GM21528 (cell line): ENCODE measurements at regions not wholly inside any gene's neighbourhood (a gene's known extent, or its start where the extent isn't known, plus 50 kb on each side); places are given as distances from the start of the nearest gene placed in this dataset.

ENCODE experiments used
- ATAC-seq: cut with Tn5 transposase; IDR thresholded peaks from one replicate; pipeline ENCODE4 v1.9.1; 2021; ENCODE audit warnings: mild to moderate bottlenecking, moderate library complexity; ENCODE audit not compliant: unreplicated experiment, low FRiP score

DNA sequence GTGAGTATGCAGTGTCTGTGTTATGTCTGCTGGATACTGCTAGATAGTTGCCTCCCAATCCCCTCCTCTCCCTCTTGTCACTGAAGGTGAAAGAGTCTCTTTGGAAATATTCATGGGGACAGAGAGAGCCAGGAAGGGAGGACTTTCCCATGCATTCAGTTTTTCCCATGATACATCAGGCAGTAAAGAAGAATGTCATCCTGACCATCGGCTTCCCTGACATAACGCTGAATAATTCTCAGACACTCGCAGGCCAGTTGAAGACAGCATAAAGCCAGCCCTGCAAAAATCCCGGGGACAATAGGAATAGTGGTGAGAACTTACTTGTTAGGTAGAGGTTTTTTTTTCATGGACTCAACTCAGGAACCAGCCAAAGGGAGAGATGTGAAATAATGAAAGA is 58.1 kb downstream of the KLF4 start:
- ATAC-seq = no peak

DNA sequence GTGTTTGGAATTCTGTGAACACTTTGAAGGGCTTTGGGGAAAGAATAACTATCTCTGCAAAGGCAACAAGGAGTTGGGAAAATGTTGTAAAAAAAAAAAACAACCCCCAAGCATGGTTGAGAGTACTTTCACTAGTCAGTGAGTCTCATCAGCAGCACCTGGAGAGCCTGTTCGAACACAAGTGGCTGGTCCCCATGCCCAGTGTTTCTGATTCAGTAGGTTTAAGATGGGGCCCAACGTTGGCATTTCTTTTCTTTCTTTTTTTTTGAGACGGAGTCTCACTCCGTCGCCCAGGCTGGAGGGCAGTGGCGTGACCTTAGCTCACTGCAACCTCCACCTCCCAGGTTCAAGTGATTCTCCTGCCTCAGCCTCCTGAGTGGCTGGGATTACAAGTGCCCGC is 59.5 kb downstream of the KLF4 start:
- ATAC-seq = no peak

DNA sequence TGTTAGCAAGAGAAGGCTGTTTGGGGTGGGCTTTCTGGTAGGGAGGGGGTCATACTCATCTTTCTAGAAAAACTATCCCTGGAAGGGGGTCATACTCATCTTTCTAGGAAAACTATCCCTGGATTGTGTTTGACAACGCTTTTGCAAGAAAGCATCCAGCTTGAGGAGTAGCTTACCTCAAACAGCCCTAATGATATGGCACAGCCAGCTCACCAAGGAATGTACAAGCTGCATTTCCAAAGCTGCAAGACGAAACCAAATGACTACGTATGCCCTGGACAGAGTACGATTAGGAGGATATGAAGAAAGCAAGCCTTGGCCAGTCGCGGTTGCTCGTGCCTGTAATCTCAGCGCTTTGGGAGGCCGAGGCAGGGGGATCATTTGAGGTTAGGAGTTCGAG is 63.4 kb downstream of the KLF4 start:
- no peak for ATAC-seq

DNA sequence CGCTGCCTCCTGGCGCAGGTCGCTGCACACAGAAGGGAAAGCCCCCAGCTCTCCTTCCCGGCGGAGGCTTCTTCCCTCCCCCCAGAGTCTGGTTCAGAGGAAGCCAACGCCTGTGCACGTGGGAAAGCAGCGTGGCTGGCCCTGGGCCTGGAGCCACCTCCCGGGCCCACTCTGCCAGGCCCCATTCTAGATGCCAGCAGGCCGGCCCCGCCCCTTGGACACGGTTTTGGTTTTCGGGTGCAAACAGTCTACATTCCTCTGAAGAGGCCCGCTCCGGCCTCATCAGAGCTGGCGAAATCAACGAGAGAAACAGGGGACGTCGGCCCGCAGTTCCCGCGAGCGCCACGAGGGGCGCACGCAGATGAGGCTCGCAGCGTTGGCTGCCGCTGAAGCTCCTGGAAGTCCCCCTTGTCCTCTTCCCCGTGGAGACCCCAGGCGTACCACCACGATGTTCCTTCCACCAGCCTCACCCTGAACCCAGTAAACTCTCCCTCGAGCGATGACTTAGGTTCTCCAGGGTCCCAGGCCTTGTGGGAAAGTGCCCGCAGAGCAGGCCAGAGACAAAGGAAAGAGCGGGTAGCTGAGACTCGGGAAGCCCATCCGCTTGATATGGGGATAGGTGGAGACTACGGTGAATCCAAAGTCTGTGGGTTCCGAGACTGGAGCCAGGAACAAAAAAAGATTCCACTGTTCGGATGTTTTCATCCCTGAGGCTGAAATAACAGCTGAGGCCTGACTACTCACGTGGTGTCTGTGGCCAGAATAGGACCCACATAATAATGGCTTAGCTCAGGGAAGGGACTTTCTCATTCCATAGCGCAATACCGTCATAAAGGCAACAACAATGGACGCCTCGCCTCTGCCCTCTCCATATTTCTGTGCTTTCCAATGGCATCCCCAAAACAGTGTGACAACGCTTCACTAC is 64.2 kb downstream of the KLF4 start:
- ATAC-seq = peak; percentile 91

DNA sequence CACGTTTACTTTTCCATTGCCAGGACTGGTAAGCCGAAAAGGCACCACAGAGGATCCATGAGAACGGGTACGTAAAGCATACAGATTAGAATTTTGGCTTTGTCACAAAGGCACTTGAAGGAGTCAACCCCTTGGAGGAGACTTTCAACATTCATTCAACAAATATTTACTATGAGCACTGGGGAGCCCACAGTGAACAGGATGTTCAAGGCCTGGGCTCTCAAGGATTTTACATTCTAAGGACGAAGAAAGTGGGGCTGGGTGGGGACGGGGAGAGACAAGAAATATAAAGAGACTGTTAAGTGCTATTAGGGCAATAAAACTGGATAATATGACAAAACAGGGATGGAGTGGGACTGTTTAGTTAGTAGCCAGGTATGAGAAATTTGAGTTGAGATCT is 66.0 kb downstream of the KLF4 start:
- no peak for ATAC-seq

DNA sequence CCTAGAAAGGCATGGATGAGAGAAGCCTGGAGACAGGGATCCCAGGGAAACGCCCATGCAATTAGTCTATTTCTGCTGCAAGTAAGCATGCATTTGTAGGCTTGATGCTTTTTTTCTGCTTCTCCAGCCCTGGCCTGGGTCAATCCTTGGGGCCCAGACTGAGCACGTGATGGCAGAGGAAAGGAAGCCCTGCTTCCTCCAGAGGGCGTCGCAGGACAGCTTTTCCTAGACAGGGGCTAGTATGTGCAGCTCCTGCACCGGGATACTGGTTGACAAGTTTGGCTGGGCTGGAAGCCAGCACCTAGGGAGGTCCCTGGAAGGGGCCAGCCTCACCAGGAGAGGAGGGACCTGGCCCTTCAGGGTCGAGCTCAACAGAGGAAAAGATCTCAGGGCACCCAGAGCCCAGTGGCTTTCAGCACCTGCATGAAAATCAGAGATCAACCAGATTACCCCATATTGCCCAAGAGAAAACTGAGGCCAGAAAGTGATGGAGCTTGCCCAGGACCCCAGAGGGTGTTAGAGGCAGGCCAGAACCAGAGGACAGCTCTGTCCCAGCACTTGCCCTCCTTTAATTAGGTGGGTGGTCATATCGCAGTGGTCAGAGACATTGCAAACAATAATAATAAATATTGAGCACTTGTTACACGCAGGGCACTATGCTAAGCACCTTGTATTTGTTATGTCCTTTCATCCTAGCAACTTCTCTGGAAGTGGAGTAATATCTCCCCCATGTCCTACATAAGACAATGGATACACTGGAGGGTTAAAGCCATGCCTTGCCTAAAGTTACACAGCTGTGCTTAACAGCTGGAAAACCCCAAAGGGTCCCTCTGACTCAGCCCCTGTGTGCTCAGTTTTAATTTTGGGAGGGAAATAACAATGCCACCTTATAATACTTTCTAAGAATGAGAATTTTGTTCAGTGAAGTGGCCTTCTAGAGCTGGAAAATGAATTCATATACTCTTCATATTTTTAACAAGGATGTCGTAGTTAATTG is 67.1 kb downstream of the KLF4 start:
- ATAC-seq = no peak

DNA sequence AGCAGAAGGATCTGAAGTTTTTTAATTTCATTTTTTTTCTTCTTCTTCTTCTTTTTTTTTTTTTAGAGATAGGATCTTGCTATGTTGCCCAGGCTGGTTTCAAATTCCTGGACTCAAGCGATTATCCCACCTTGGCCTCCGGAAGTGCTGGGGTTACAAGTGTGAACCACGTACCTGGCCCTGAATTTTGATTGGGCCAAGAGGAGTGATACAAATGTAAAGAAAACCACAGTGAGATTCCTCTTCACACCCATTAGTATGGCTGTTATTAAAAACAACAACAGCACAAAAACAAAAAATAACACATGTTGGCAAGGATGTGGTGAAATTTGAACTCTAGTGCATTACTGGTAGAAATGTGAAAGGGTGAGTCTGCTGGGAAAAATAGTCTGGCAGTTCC is 79.1 kb downstream of the KLF4 start:
- ATAC-seq = no peak

DNA sequence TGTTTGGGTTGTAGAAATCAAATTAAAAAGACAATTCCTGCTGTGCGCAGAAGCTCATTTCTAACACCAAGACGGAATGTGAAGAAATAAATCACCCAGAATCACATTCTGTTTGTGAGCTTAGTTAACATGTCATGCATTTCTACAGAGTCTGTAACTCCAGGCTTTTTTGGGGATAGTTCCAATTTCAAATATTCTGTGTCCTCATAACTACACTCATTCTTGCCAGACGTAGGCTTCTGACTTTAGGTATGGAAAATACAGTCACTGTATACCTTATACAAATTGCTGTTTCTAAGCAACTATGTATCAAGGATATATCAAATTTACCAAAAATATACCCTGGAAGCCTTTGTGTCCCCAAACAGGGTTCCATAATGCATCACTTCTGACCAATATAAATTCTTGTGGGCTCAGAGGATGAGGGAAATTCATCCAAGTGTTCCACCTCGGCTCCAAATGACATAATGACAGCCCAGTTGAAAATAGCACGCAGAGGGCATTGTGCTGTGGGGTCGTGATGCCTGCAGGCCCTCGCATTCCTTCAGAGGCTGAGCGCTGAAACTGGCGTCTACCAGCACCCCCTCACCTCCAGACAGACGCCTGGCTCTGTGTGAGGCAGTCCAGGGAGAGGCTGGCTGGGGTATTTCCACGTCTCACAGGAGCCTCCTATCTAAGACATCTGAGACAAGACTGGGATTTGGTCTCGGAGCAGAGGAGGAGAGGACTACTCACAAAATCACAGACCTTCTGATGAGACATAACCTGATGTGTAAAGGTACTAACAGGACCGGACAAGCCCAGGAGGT is 79.8 kb downstream of the KLF4 start:
- no peak for ATAC-seq

DNA sequence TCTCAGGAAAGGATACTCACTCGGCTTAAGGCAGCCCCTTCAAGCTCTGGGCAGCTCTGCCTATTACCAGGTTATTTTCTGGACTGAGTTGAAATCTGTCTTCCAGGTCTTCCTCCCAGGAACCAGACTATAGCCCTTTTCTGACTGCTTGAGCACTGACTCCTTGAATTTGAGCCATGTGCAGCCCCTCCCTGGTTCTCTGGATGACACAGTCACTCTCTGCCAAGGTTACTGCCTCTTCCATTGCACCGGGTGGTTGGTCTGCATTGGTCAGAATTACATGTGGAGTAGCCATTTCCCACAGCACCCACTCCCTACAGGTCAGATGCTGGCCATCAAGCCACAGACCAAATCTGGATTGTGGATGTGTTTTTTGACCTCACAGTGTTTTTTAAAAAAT is 81.9 kb downstream of the KLF4 start:
- ATAC-seq = no peak

DNA sequence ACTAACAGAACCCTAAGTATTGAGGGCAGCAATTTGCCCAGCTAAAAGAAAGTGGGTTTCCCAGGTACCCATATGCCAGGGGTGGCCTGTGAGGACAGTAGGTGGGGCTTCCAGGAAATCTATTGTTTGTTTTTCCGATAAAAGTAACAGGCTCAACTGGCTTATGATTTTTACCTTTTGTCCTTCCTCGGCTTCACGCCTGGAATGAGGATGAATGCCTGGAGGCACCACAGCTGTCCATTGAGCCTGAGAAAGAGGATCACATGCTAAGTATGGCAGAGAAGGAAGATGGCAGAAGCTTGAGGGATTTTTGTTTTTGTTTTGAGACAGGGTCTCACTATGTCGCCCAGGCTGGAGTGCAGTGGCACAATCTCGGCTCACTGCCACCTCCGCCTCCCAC is 84.1 kb downstream of the KLF4 start:
- no peak for ATAC-seq

DNA sequence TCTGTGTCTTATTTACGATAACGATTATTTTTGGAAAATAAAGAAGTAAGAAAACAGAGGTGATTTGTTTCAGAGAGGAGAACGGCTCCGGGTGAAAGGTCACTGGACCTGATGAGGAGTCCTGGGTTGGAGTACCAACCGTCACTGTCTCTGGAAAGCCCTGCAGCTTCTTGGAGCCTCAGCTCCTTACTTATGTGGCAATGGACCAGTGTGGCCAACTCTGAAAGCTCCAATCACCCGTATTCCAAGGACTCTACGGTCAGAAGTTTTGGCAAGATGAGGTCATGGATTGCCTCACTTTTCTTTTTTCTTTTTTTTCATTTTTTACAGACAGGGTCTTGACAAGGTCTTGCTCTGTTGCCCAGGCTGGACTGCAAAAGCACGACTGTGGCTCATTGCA is 84.8 kb downstream of the KLF4 start:
- no peak for ATAC-seq

DNA sequence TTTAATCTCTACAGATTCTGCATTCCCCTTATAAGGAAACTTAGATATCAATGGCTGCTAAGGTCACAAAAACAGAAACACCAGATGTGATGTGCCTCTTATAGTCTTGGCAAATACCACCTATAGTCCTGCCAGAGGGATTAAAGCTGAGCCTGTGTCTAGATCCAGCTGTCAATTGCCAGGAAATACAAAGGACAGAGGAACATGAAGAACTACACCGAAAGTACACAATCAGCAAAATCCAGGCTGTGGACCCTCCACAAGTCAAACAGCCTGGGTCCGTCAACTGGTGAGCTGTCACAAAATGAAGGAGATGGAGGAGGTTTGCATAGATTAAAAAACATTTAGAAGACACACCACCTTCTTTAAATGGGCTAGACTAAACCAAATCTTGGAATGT is 85.4 kb downstream of the KLF4 start:
- no peak for ATAC-seq

DNA sequence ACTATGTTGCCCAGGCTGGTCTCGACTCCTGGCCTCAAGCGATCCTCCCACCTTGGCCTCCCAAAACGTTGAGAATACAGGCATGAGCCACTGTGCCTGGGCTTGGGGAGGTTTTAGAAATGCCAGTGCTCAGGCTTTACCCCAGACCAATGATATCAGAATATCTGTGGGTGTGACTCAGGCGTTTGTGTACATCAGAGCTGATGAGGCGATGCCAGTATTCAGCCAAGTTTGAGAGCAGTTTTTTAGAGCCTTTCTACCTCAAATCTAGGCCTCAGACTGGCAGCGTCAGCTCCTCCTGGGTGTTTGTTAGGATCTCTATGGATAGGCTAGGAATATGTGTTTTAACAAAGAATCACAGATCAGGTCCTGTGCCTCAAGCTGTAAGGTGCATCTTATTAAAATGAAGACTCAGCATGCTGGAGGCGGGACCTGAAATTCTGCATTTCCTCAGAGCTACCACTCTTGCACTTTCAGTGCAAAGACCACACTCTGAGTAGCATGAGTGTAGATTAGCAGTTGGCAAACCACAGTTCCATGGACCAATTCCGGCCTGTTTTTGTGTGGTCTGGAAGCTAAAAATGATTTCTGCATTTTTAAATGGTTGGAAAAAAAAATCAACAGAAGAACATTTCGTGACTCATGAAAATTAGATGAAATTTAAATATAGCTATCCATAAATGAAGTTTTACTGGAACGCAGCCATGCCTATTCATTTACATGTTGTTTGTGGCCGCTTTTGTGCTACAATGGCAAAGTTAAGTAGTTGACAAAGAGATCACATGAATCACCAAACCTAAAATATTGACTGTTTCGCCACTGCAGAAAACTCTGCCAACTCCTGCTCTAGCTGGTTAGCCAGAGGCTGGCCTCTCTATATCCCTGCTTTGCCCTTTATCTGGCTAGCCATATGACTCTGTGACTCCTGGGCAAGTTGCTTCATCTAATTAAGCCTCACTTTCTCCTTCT is 92.2 kb downstream of the KLF4 start:
- no peak for ATAC-seq

DNA sequence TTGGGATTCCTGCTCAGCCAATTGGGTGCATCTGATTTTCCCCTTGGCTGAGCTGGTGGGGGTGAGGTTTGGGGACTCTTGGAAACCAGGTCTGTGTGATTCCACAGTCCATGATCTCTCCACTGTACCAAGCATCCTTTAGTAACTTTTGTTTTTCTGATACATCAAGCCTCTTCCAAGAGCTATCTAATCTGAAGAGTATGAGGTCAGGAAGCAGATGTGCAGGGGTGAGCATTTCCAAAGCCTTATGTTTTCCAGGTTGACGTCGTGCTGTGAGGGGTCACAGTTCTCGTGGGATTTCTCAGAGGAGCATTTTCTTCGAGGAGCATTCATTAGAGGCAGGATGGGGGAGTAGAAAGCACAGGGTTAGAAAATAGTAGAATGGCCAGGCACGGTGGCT is 95.3 kb downstream of the KLF4 start:
- ATAC-seq = no peak

DNA sequence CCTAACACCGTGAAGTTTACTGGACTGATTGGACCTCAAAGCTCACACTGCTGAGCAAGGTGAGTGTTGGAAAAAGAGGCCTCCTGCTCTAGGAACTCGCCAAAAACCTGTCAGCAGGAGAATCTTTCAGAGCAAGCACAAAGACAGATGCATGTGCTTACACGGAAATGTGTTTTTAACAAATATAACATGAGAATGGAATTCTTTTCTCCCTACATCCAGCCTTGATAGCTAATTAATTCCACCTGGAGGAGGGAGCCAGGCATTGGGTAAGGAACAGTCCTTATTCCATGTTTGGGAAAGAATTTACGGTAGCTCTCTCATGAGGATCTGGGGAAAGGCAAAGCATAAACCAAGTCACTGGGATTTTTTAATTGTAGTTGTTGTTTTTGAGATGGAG is 98.8 kb downstream of the KLF4 start:
- ATAC-seq = no peak

DNA sequence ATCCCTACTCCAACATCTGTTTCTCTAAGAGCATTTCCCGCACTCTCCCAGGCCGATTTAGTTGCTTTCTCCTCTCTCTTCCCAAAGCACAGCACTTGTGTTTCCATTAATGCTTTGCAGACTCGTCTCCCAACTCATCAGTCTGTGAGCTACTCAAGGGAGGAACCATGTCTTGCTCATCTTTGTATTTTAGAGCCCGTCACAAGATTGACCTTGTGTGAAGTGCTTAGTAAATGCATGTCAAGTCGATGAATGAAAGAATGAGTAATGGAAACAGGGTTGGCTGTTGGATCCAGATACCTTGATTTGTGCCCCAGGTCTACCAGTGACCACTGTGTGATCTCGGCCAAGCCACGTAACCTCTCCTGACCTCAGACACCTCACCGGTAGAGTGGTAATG is 99.3 kb downstream of the KLF4 start:
- no peak for ATAC-seq

DNA sequence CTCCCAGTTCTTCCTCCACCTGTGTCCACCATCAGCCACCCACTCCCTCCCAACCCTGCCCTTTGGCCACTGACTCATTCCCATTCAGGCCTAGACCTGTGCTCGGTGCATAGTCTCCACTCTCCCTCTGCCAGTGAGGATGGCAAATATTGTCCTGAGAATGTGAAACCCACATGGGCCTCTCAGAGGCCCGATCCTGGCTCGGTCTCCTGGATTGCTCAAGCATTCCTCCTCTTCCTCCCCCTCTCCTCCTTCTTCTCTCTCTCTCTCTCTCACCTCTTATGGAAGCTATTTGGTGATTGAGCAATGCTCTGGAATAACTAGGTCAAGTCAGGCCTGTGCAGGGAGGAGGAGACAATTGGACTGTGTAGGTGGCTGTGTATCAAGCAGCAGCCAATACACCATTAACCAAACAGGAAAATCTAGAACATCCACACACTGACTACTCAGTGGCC is 99.9 kb downstream of the KLF4 start:
- ATAC-seq = no peak

DNA sequence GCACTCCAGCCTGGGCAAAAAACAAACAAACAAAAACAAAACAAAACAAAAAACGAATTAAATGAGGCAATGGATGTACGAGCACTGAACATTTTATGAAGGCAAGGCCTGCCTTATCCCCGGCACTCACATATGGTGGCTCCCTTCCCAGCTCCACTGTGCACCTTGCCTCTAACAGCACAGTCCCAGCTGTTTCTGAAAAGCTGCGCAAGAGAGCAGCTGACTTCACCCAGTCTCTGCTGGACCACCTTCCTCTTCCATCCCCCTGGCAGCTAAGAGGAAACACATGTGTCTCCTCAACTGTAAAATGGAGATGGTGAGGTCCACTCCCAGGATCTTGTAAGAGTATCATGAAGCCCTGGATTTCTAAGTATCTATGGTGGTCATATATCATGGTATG is 100.7 kb downstream of the KLF4 start:
- ATAC-seq = no peak

DNA sequence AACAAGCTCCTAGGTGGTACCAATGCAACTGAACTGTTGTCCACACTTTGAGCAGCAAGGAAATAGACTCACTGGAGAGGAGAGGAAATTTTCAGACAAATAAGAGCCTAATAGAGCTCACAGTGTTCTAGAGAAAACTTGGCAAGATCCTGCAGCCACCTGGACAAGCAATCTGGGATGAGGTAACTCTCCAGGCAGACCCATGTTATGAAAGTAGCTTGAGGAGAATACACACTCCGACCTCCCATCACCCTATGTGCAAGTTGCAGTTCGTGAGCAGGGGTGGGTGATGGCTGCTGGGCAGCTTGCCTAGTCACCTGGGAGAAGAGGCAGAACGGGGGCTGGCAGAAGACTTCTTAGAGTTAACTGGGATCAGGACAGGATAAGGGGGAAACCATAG is 102.2 kb downstream of the KLF4 start:
- no peak for ATAC-seq
